Astrocyte of the spinal cord (primary cell): ENCODE measurements at regions not wholly inside any gene's neighbourhood (a gene's known extent, or its start where the extent isn't known, plus 50 kb on each side); places are given as distances from the start of the nearest gene placed in this dataset.
A peak's percentile ranks its signal among the peaks of the same experiment; 100 is the strongest.

Source experiments
- DNase-seq: peaks from one replicate; pipeline ENCODE4 v3.0.0; 2011; ENCODE audit warnings: low read depth, low spot score
- H3K4me3 ChIP-seq: 2 replicates; pipeline ENCODE4 v1.5.1; 2011; ENCODE audit warnings: low read depth, mild to moderate bottlenecking, low read length, moderate library complexity
- in situ Hi-C: cut with HindIII; loops from 2 replicates; pipeline ENCODE4 v1.10.0; 2017; ENCODE audit warnings: low sequenced_read_pairs
- TF ChIP-seq, protein P1 (sequence below): IDR thresholded peaks from 2 replicates; pipeline ENCODE4 v1.5.1; 2012; ENCODE audit warnings: low read depth, mild to moderate bottlenecking, low read length, inconsistent platforms

DNA sequence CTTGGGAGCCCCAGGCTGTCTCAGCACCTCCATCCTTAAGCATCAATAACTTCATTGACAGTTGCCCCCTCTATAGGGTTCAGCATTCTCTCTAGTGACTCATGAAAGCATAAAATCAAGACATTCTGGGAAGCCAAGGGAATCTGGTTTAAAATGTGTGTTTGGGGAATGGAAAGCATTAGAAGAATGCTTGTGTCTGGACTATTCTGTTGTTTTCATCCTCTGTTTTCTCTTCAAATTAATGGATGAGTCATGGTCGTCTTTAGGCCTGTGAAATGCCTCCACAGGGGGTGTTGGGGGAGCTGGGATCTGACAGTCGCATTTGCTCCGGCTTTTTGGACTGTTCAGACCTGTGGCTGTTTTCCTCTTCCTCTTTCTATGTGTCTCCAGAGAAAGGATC is 279.7 kb downstream of the CDC5L start:
- H3K4me3 ChIP-seq: no peak overlapping the region

DNA sequence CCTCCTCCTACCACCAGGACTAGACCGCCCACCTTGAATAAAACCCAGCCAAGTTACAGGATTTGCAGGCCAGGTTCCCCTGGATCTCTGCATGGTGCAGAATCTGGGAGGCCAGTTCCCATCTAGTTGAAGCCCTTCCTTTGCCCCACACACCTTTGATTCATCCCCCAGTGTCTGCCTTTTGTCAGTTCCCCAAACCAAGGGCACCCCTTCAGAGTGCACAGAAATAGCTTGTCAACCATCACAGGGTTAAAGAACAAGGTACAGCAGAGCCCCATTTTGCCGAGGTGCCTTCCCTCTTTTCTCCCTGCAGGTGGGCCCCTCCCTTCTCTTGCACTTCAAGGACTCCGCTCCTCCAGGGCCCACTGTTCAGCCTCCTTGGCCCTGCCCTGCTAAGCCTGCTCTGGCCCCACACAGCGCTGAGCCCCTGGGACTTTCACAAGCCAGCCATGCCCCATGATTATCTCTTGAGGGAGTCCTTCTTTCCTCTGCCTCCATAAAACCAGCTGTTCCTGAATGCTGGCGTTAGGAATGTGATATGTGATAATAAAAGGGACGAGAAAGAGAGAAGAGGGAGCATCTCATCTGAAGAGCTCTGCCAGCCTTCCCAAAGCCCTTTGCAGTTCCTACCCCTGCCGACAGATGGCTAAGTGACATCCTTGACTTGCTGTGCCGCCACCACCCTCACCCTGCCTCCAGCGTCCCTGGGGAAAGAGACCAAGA is 280.3 kb downstream of the CDC5L start:
- in situ Hi-C loops: no loop called here
- no peak for DNase-seq
- no peak overlapping the region for H3K4me3 ChIP-seq

More for the DNA sequence above, 279.7 kb downstream of the CDC5L start:
- TF ChIP-seq, protein P1, sequence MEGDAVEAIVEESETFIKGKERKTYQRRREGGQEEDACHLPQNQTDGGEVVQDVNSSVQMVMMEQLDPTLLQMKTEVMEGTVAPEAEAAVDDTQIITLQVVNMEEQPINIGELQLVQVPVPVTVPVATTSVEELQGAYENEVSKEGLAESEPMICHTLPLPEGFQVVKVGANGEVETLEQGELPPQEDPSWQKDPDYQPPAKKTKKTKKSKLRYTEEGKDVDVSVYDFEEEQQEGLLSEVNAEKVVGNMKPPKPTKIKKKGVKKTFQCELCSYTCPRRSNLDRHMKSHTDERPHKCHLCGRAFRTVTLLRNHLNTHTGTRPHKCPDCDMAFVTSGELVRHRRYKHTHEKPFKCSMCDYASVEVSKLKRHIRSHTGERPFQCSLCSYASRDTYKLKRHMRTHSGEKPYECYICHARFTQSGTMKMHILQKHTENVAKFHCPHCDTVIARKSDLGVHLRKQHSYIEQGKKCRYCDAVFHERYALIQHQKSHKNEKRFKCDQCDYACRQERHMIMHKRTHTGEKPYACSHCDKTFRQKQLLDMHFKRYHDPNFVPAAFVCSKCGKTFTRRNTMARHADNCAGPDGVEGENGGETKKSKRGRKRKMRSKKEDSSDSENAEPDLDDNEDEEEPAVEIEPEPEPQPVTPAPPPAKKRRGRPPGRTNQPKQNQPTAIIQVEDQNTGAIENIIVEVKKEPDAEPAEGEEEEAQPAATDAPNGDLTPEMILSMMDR: no peak
- in situ Hi-C loops: no loop called here
- DNase-seq: peak; percentile 96

DNA sequence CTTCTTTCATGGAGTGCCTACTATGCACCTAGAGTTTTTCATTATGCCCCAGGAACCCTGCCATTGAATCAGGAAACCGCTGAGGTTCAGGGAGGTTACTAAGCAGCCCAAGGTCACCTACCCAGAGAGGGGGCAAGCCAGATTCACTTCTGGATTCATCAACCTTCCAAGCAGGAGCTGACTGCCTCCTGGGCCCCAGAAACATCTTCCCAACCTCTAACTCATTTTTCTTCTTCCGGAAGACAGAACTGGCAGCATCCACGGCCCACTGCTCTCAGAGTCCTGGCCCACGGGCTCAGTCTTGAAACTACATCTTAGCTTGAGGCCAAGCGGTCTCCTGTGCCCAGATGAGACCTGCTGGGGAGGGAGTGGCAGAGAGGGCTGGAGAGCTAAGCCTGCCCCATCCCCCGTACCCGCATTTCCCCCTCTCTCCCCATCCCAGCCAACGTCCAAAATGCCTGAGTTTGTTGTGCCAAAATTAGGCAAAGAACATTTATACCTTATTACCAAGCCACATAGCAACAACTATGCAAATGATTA is 281.0 kb downstream of the CDC5L start:
- in situ Hi-C loops: no loop called here
- no peak for DNase-seq
- TF ChIP-seq, protein P1: no peak
- H3K4me3 ChIP-seq: no peak overlapping the region

More for the DNA sequence above, 280.3 kb downstream of the CDC5L start:
- TF ChIP-seq, protein P1: peak; percentile 67

DNA sequence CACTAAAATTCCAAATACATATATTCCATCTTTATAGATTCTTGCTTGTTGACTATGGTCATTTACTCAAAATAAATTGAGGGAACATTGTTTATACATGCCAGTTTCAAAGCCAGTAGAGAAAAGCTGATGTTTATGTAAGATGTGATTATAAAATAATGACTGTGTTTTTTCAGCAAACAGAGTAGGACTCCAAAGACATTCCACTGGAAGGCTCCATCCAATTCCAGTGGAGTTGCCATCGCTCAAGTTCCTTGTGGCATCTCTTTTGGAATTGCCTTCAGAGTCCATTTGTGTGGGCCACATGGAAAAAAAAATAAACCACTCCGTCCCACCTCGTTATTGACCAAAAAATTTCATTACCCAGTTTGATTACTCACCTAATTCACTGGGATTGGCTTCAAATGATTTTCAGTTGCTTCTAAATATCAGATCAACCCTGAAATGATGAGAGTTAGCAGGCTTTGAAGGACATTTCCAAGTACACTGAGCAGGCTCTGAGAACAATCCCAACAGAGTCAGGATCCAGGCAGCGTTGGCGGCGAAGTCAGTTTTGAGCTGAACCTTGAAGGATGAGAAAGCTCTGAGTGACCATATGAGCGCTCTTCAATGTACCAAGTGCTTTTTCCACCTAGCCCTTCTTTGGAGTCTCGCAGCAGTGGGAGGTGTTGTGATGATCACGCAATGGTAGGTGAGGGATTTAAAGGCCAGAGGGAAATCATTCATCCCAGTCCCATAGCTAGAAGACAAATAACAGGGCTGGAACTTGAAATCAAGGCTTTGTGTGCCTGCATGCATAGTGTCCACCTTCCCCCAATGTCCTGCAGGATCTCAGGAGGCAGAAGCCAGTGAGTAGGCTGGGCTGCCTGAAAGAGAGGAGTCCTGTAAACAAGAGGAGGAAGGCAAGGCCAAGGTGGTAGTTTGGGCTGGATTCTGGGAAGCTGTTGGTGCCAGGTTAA is 281.7 kb downstream of the CDC5L start:
- no peak for DNase-seq
- TF ChIP-seq, protein P1: no peak
- in situ Hi-C loops: no loop called here
- H3K4me3 ChIP-seq: no peak overlapping the region

DNA sequence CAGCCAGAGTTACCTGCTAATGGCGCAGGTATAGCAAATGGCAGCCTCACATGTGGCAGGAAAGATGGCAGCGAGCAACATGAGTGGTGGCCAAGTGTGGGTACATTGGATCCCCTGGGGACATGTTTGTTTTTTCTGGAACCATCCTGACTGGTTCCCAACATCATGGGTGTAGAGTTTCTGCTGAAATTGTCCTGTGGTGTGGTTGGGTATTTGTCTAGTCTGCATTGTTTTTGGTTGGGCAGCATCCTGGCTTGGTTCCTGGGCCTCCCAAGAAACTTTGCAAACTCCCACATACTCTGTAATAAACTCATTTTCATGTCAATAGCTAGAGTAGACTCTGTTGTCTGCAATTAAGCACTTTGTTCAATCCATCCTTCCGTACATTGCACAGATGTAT is 282.6 kb downstream of the CDC5L start:
- DNase-seq: no peak
- in situ Hi-C loops: no loop called here
- TF ChIP-seq, protein P1: no peak
- no peak overlapping the region for H3K4me3 ChIP-seq

DNA sequence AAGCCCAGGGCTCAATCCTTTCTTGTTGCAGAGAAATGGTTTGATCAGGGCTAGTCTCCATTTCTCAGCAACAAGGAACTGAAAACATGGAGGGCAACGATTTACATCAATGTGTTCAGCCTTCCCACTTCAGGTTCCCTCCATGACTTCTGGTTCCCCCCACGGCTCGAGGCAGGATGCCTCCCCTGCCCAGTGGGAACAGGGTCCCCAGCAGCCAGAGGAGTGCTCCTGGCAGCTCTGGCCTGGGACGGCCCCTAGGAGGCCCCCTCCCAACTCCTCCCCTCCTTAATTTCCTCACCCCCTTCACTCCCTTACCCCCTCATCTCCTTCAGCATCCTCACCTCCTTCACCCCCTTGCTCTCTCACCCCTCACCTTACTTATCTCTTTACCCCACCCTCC is 283.8 kb downstream of the CDC5L start:
- TF ChIP-seq, protein P1: no peak
- in situ Hi-C loops: no loop called here
- no peak for DNase-seq
- H3K4me3 ChIP-seq: no peak overlapping the region
